HG03457 (cell line): ENCODE measurements at regions not wholly inside any gene's neighbourhood (a gene's known extent, or its start where the extent isn't known, plus 50 kb on each side); places are given as distances from the start of the nearest gene placed in this dataset.
"Not testable (repeated sequence)": the region's sequence is repeated elsewhere in the genome, so short reads cannot be mapped to it uniquely, and the experiment has no call there.

Experiments used
- ATAC-seq: cut with Tn5 transposase; IDR thresholded peaks from one replicate; pipeline ENCODE4 v1.9.1; 2021; ENCODE audit warnings: moderate number of reproducible peaks; ENCODE audit not compliant: unreplicated experiment

DNA sequence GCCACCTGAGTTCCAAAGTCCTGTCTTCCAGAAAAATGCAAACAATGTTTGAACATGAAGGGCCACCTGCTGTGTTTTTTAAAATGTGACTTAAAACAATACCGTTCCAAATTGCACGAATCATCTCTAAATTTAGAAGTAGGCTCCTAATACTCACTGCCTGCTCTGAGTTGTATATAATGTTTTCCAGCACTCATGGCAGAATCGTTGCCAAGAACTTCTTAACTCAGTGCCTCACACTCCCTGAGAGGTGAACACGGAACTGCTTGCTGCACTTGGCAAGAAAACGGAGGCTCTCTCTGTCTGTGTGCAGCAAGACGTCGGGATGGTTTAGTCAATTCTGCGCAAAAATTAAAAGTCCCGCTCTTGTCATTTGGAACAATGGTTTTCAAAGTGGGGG is 757.3 kb upstream of the AUTS2 start:
- no peak for ATAC-seq

GRCh38 chr7:68843985-68844384 is 754.3 kb upstream of the AUTS2 start:
- ATAC-seq = not testable (repeated sequence)

DNA sequence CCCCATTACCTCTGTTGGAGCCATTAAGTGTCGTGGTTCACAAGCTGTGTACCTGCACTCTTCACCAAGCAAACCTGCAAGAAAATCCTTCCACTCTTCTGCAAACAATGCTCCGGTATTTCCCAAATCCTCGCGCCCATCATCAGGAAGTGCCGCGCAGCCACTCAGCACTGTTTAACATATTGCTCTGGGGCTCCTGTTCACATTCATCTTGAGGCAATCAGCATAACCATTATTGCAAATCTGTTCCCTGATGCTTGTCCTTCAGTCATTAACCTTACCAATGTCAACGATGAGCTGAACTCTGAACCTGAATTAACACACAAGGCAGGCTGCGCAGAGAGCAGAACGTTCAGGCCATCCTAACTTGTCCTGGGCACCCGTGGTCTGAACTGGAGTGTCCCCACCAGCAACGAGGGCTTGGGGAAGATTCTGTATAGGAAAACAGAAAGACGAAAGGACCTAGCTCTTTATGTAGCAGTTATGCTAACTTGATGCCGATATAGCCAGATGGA is 751.4 kb upstream of the AUTS2 start:
- ATAC-seq = no peak

- ATAC-seq = no peak
Measured at GRCh38 chr7:68853254-68853653, 745.0 kb upstream of the AUTS2 start.

DNA sequence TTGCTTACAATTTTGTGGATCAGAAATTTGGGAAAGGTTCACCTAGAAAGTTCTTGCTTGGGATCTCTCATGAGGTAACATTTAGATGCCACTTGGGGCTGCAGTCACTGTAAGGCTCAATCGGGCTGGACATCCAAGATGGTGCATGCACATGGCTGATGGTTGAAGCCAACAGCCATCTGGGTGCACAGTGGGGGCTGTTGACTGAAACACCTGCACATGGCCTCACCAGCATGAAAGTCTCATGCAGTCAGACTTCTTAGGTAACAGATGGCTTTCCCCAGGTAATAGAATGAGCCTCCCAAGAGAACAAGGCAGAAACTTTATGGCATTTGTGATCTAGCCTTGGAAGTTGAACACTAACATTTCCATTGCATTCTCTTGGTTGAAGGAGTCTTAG is 740.7 kb upstream of the AUTS2 start:
- no peak for ATAC-seq

- no peak for ATAC-seq
Measured at GRCh38 chr7:68858497-68858896, 739.8 kb upstream of the AUTS2 start.

- ATAC-seq = no peak
Measured at GRCh38 chr7:68861171-68861570, 737.1 kb upstream of the AUTS2 start.

- no peak for ATAC-seq
Measured at GRCh38 chr7:68862261-68862660, 736.0 kb upstream of the AUTS2 start.

- ATAC-seq = no peak
Measured at GRCh38 chr7:68862736-68863135, 735.5 kb upstream of the AUTS2 start.

DNA sequence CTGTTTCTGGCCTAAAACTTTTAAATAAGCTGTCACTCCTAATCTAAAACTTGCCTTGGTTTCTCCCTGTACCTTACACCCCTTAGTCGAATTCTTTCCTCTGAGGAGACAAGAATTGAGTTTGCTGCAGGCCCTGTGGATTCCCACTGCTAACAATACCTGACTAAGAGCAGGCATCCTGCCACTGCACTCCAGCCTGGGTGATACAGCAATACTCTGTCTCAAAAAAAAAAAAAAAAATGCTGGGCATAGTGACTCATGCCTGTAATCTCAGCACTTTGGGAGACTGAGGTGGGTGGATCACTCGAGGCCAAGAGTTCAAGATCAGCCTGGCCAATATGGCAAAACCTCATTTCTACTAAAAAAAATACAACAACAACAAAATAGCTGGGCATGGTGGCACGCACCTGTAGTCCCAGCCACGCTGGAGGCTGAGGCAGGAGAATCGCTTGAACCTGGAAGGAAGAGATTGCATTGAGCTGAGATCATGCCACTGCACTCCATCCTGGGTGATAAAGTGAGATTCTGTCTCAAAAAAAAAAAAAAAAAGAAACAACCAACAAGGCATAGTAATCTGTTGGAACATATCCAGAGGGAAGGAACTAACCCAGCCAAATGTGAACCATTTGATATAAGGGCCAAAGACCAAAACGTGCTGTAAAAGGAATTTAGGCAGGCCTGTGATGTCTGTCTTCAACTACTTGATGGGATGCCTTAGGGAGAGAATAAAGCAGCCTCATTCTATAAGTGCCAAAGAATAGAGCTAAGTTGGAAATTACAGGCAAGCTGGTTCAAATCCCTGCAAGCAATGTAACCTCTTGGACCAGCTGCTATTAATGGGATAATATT is 732.7 kb upstream of the AUTS2 start:
- no peak for ATAC-seq

- ATAC-seq = no peak
Measured at GRCh38 chr7:68866200-68866570, 732.1 kb upstream of the AUTS2 start.

GRCh38 chr7:68866721-68867120 is 731.6 kb upstream of the AUTS2 start:
- ATAC-seq = not testable (repeated sequence)

DNA sequence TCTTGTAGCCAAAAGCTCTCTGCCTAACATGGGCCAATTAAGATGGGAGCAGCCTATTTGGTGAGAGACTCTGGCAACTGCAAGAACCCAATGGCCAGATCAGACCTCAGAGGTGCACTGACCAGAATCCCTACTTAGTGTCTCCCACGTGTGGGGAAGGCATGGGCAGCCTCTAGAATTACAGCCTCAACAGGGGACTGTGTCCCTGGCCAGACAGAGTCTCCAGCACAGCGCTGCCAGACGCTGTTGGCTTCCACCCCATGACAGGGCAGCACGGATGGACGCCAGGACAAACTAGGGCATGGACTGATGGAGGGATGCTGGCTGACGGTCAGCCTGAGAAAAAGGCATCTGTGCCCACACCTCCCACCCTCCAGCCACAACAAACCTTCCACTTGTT is 729.3 kb upstream of the AUTS2 start:
- no peak for ATAC-seq

- ATAC-seq = no peak
Measured at GRCh38 chr7:68873616-68874015, 724.7 kb upstream of the AUTS2 start.

DNA sequence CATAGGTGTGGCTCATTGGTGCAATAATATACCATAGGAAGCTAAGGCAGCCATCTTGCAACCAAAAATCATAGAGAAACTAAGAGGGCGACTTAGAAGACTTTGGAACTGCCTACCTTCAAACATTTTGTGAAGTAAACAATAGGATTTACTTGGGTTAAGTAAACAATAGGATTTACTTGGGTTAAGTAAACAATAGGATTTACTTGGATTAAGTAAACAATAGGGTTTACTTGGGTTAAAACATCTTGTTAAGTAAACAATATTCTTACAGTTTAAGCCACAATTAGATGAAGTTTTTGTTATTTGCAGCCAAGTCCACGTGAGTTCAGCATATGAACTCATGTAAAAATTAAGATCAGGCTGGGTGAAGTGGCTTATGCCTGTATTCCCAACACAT is 722.4 kb upstream of the AUTS2 start:
- no peak for ATAC-seq

GRCh38 chr7:68887116-68887515 is 711.2 kb upstream of the AUTS2 start:
- not testable (repeated sequence) for ATAC-seq

- ATAC-seq = no peak
Measured at GRCh38 chr7:68888971-68889385, 709.3 kb upstream of the AUTS2 start.

- ATAC-seq = no peak
Measured at GRCh38 chr7:68892236-68892635, 706.0 kb upstream of the AUTS2 start.

DNA sequence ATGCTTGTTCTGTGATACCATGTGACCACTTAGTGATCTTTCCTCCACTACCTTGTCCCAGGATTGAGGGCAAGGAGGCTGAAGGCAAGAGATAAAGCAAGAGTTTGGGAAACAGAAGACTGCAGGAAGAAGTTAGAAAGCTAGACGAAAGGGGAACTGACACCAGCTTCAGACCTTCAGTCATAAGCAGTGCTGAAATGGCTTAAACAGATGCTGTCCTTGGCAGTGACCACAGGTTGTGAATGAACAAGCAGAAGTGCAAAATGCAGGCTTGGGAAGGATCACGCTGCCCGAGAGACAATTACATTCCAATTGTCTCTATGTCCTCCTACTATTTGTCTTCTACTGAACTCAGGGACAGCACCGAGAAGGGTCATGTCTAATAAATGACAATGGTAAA is 704.9 kb upstream of the AUTS2 start:
- ATAC-seq = no peak

DNA sequence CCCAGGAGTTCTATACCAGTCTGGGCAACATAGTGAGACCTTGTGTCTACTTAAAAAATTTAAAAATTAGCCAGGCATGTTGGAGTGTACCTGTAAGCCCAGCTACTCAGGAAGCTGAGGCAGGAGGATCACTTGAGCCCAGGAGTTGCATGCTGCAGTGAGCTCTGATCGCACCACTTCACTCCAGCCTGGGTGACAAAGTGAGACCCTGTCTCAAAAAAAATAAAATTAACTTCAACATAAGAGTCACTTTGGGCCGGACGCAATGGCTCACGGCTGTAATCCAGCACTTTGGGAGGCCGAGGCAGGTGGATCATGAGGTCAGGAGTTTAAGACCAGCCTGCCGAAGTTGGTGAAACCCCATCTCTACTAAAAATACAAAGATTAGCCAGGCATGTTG is 699.1 kb upstream of the AUTS2 start:
- ATAC-seq = not testable (repeated sequence)

DNA sequence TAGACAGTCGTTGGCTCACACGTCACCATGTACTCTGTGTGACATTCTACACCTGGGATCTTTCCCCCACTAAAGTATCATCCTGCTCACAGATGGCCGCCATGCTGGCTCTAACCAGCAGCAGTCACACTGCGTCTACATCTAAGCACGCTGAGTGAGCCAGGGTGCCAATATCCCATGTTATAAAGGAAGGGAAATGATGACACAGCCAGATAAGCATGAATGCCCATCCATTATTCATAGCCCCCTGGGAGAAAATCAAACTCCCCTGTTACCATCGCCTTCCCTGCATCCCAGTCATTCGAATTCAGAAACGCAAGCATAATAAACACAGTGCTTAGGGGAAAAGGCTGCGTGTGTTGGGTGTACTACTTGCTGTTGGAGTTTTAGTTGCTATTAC is 698.2 kb upstream of the AUTS2 start:
- no peak for ATAC-seq

DNA sequence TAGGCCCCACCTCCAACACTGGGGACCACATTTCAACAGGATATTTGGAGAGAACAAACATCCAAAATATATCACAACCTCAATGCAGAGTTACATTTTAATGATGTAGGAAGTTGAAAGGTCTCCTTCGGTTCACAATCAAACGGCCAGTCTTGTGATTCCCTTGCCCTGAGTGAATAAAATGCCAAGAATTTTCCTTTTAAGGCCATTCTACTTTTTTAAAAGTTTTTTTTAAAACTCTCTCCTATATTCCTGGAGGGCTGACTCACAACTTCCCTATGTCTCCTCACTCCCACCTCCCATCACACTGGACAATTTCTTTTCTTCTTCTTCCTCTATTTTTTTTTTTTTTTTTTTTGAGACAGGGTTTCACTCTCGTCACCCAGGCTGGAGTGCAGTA is 693.6 kb upstream of the AUTS2 start:
- no peak for ATAC-seq

GRCh38 chr7:68911754-68912153 is 686.5 kb upstream of the AUTS2 start:
- no peak for ATAC-seq
